ENCODE measurements at regions not wholly inside any gene's neighbourhood (a gene's known extent, or its start where the extent isn't known, plus 50 kb on each side); places are given as distances from the start of the nearest gene placed in this dataset.
"Not testable (repeated sequence)": the region's sequence is repeated elsewhere in the genome, so short reads cannot be mapped to it uniquely, and the experiment has no call there.

DNA sequence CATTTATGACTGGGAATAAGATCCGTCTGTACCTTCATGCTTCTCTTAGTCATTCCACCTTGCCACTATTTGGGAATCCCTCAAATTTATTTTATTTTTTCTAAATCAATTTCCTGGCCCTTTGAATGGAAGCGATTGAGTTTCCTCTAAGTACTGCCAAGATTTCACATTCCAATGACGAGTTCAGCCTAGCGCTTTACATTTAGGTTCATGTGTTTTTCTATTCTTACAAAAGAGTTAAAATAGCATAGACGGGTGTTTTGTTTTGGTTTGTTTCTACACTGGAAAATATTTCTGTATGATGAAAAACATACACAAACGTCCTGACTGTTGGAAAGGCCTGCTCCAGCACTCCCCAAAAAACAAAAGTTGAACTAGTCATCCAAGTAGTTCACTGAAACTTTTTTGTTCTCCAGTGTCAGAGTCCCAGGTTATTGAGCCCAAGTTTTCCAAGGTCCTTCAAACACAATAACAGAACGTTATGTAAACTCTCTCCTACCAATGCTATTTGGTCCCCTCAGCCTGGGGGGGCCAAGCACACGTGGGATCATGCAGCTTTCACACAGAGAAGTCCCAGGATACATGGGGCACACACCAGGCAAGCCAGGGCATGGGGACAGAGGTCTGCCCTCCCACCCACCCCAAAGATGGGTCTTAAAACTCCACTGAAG lies 74.8 kb upstream of the FOXN3 start:
- peak; percentile 31 to 60 for DNase-seq

DNA sequence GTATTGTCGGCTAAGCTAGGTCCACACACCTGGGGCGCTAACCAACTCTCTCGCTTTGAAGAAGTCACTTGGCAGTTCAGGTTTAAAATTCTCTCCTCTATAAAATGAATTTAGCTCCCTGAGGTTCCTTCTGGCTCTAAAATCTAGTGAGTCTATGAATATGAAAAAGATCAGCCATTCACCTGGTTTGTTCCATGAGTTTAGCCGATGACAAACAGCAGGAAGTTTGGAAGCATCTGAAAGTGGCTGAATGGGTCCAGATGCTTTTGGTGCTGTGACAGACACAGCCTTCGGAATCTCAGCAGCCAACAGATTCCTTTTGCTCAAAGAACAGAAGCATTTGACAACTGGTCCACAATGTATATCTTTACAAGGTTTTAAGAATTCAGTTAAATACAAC lies 73.4 kb upstream of the FOXN3 start:
- DNase-seq, result no peak

DNA sequence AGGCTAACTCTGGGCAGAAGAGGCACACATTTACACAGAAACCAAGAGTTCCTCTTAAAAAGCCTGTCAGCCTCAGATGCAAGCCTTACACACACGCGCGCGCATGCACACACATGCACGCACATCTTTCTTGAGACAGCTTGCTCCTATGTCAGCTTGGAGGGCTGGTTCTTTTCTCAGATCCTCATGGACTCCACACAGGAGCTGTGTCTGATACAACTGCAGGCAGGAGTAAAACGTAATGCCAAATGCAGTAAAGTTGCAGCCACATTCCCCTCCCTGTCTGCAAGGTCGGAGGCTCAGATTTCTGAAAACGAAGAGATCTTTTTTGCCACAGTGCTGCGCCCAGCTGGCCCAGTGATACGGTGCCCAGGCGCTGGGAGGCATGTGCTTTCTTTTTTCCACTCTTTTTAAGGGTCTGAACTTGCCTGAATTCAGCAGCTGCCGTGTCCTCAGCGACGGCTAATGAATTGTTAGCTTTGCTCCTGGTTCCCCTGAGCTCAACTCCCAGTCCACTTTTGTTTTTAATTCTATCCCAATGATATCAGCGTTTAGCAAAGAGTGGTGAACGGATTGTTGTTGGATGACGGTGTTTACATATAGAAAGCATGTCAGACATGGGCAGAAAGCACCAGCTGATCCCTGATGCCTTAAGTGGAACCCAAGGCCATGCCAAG lies 72.9 kb upstream of the FOXN3 start:
- DNase-seq, result peak in 1 of 2 donors; percentile 27

DNA sequence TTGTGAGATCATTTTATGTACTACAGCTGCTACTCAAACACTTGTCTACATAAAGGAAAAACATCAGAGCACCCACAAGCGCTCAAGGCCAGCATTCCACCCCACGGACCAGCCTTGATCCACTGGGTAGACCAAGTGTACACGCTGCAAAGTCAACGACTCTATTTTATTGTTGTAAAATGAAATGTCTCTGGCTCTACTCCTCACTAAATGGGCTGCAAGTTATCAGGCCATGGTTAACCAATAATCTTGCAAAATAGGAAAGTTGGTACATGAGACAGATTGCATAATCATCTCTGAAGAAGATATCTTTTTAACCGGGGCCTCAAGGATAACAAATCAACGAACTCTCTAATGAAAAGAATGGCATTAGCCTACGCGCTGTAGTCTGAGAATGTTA lies 69.9 kb upstream of the FOXN3 start:
- DNase-seq, result no peak

DNA sequence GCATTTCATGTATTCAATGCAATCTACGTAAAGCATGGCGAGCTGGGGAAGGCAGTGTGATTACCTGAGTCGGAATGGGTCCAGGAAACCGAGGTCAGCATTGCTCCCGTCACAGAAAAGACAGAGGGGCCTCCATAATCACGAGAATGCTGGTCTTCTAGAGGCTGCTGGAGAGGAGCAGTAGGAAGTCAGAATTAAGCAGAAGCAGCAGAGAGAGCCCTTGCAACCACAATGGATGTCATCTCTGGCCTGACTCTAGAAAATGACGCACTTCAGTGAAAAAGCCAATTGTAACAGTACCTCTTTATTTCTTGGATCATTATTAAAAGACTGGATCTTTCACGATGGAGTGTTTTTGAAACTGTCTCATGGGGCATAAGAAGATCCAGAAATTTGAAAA lies 69.5 kb upstream of the FOXN3 start:
- DNase-seq, result no peak

DNA sequence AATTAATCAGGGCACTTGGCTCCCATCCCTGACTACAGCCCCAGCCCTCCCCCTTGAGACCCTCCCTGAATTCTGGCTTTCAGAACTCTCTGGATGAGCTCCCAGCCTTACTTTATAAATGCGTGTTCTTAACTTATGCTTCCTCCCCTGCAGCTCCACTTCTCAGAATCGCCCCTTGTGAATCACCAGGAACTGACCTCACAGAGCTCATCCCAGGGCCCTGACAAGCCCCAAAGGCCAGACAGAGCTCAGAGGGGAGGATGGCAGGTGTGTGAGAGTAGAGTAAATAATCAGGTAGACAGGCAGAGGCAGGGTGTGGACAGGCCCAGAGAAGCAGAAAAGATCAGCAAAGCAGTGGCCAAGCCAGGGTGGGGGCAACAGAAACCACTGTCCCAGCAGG lies 68.2 kb upstream of the FOXN3 start:
- DNase-seq, result no peak

DNA sequence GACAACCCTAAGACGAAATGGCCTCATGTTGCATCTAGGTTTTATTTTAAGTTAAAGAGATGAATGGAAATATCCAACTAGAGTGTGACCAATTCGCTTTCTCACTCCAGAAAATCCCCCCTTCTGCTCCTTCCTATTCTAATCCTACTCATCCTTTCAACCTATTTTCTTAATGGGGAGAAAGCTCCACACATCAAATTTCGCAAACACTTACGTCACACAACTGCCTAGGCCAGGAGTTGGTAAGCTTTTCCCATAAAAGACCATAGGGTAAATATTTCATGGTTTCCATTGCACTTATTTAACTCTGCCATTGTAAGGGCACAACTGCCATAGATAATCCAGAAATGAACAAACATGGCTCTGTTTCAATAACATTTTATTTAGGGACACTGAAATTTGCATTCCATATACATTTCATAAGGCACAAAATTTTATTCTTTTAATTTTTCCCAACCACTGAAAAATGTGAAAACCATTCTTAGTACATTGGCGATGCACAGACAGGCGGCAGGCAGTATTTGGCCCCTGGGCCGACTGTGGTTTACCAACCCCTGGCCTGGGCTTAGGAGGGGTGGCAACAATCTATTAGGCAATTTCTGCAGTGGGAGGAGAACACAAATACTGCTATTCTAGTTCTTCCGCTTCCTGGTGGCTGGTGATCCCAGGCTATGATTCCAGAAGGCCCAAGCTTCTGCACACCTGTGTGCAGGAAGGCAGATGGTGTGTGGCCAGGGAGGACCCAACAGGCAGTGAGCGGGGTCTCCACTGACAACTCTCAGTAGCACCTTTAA lies 67.2 kb upstream of the FOXN3 start:
- DNase-seq, result no peak

DNA sequence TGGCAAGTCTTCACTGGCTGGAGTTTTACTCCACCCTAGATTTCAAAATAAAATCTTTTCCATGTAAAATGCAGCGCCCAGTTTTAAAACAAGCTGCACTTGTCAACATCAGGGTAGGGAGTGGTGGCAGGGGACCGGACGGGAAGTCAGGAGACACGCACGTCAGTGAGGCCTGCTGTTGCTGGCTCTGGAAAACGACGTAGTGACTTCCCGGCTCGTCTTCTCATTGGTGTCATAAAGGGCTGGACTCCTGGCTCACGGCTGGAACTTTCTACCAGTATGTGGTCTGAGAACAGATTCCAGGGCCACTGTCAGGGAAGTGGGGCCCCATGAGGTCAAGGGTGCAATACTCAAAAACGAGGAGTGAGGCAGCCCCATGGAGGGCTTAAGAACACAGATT lies 64.2 kb upstream of the FOXN3 start:
- DNase-seq, result no peak

DNA sequence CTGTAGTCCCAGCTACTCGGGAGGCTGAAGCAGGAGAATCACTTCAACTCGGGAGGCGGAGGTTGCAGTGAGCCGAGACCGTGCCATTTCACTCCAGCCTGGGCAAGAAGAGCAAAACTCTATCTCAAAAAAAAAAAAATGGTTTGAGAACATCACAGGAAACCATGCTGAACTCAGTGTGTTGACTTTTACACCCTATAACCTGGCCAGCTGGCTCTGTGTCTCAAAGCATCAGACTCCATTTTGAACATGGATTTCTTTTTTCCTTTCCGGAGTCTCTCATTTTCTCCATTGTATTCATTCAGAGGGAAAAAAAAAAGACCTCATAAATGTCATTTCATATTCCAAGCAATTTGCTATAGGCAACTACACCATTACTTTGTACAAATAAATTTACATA lies 63.2 kb upstream of the FOXN3 start:
- no peak for DNase-seq

DNA sequence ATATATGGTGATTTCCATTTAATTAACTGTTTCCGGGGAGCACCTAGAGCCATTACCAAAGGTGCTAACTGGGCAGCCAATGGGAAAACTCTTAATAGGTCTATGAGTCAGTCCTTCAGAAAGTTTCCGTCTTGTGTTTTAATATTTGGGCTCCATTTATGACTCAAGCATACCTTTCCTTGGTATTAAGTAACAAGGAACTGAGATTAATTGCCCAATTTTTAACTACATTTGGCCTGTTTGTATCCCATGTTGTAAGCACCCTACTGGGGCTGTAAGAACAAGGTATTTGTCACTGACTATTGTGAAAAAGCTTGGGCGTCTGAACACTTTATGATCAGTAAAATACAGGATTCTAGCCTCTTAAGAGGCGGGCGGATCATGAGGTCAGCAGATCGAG lies 62.8 kb upstream of the FOXN3 start:
- no peak for DNase-seq

DNA sequence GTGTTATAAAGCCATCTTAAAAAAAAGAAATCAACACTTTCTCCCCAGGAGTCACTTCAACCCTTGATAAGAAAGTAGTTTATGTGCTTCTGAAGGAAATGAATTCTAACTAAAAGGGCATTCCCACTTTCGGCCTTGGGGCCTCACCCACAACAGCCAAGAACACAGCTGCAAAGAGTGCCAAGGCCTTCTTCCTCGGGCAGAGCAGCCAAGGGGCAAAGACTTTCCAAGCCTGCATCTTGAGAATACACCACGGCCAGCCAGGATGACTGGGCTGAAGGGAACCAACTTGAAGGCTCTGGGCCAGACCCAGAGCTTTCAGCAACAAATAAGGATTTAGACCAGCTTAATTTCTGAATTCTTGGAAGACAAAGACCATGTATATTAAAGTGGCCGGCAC lies 60.4 kb upstream of the FOXN3 start:
- DNase-seq, result no peak

DNA sequence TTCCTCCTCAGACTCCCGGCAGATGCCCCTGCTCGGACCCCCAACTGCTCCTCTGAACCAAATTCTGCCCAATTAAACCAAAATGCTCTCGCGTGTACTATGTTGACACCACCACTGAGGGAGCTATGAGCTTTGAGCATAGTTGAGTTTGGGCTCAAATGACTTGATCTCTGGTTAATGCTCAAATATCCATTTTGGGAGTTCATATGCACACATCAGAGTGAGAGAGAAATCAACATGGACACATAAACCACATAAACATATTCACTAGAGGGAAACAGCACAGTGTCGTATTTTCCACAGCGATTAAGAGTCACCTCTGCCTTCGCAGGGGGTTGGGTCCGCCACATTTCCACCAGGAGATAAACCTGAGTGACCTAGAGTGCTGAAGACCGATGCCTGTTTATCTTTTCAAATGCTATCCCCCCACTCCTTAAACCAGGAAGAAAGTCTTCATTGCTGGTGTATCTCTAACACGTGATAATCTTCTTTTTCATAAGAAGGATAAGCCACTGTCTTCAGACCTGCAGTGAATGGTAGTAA lies 59.4 kb upstream of the FOXN3 start:
- no peak for DNase-seq

DNA sequence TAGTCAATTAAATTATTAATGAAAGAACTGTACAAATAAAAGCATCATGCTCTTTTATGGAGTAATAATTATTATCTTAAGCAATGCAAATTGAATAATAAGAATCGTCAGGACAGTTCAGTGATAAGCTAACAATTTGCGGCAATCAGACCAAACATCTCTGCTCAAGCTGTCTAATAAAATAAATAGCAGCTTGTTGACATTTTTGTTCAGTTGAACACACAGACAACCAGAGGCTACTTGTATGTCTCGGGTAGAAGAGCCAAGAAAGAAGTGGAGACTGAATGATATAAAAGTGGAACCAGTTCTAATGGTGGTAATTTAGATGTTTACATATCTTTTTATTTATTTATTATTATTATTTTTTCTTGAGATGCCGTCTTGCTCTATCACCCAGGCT lies 57.4 kb upstream of the FOXN3 start:
- DNase-seq, result no peak

DNA sequence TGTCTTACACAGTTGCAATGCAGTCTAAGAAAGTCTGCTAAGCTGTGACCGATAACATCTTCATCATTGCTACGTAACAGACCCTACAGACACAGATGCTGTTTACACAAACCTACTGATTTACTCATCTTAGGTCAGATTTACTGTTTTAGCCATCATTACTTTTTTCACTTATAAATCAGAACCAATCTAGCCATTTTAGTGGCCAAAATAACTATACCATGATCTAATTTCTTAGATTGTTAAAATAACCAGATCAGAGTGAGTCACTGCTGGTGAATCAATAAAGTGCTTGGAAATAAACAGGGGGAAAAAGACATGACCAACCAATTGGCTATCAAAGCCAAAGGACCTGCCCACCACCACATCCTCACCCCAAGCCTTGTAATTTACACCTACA lies 57.0 kb upstream of the FOXN3 start:
- no peak for DNase-seq

DNA sequence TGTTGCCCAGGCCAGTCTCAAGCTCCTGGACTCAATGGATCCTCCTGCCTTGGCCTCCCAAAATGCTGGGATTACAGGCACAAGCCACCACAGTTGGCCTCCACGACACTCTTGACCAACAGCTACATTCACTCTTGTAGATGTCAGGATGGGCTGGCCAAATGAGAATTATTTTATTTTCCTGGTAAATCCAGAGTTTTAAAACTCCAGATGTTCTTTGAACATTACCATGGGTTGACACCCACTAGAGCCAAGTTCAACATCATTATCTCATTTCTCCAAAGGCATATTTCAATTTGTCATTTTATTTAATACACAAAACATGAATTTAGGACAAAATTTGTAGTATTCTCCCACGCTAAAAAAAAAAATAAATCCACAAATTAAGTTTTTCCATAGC lies 56.5 kb upstream of the FOXN3 start:
- no peak for DNase-seq

DNA sequence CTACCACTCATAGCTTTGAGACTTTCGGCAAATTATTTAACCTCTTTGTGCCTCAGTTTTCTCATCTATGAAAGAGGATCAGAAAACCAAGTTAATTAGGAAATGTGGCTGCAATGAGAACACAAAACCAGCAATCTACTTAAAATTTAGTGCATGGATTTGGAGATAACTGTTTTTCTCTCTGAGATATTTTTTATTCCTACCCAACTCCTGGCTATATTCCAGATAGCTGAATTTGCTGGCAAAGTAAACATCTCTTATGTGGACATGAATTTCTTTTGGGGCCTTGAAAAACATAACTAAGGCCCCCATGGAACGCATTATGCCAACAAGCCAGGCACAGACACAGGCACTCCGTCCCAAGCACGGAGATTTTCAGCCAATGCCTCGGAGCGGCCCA lies 53.4 kb upstream of the FOXN3 start:
- no peak for DNase-seq

DNA sequence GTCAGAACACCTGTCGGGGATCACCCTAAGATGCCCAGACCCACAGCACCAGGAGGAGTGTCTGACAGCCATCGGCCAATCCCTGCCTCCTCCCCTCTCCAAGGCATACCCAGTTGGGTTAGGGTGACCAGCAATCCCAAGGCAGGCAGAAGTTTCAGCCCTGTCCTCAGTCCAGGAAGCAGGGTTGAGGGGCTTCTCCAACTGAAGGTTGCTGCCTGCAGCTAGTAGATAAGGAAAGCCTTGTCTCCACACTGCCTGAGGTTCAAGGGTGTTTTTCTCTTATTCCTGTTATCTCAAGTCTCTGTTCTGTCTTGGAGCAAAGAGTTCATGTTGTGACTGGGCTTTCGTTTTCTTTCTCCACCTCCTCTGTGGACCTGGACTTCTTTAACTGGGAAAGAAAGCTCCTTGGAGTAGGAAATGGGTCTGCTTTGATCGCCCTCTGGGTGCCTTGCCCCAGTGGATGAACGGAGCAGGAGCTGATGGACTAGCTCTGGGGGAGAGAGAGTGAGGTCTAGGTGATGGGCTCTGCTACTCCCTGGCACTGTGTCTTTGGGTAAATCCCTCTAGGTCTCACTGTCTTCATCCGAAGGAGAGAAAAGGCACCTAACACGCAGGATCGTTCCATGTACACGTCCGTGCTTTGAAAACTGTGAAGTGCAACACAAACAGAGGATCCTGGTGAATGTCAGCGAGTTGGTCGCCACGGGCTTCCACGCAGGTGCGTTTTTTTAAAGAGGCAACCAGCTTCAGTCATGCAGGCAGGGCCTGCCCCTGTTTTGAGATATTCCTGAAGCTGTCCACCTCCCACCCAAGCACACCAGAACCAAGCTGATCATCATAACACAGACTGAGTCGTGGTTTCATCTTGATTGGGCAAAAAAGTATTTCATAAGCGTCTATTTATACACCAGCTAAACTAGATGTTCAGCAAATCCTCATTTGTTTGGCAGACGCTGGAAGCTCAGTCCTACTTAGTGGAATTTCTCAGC lies 52.5 kb upstream of the FOXN3 start:
- no peak for DNase-seq

DNA sequence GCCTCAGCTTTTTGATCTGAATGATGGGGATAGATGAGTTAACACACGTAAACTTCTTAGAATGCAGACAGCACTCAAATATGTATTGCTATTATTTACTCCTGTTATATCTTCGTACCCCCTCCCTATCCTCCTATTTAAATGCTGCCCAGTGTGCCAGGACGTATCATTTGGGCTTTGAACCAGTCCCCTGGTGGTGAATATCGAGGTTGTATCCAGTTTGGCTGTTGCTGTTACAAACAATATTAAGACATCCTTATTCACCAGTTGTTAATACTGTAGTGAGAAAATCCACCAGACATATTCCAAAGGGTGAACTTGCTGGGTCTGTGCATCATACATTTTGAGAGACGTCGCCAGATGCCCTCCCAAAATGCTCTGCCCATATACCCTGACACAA lies 51.5 kb upstream of the FOXN3 start:
- no peak for DNase-seq

DNA sequence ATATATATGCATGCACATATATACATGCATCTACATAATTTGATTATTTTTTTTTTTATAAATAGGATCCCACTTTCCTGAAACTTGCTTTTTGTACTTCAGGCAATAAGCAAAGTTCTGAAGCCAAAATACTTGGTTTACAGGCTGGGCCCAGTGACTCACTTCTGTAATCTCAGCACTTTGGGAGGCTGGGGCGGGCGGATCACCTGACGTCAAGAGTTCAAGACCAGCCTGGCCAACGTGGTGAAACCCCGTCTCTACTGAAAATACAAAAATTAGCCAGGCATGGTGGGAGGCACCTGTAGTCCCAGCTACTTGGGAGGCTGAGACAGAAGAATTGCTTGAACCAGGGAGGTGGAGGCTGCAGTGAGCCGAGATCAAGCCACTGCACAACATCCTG lies 51.0 kb upstream of the FOXN3 start:
- not testable (repeated sequence) for DNase-seq

DNA sequence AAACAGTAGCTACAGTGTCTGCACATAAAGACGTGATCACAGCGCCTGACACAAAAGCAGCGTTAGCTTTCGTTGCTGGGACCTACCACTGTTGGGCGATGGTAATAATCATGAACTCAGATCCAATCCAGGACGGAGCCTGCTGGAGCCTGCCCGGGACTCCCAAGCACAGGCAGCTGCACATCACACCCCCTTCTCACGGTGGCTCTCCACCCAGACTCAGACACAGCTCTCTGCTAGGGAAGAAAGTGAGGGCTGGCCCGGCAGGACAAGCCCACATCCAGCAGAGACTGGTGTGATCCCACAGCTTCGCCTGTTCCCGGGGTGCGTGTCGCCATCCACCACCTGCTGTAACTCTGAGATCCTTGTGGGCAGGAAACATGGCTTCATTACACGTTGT lies 49.9 kb upstream of the FOXN3 start:
- DNase-seq, result no peak

Data from right lung (tissue), 2 donors.